ENCODE measurements at regions not wholly inside any gene's neighbourhood (a gene's known extent, or its start where the extent isn't known, plus 50 kb on each side); places are given as distances from the start of the nearest gene placed in this dataset.

DNA sequence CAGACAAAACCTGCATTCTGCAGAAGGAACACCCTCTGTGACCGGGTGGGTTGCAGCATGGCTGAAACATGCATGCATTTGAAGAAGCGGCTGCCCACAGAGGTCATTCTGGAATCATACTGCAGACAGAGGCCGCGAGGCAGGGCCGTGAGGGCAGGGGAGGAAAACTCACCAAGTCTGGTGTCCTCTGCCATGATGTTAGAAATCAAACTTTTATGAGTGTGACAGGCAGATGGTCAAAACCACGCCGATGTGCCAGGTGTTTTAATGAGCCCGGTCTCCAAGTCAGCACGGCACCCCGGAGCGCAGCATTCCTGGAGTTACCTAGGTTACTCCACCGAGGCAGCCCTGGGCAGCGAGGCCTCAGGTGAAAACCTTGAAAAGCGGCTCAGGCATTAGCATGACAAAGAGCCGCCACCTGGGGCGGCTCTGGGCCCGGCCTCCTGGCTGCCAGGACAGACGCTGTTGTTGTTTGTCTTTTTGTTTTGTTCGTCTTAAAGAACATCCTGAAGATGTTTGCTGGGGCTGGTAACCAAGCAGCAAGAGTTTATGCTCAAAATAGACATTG lies 255.6 kb downstream of the ERMARD start:
- peak; percentile 98 for DNase-seq (ENCODE audit: low spot score)
- peaks cover 44% of the 10 kb centered on the region for H3K9me3 Mint-ChIP-seq
- H3K36me3 Mint-ChIP-seq (ENCODE audit: low read depth) = peaks cover 42% of the 10 kb centered on the region
- H3K79me2 ChIP-seq (replicated peaks; ENCODE audit: insufficient read depth) = no peaks in the 10 kb centered on the region
- H2AFZ ChIP-seq = peak overlapping the region; percentile 6; the same call in 1 of the 2 replicates
- ATAC-seq = peak; percentile 90
- H3K9me2 ChIP-seq (ENCODE audit: insufficient read depth) = peaks cover 8% of the 10 kb centered on the region; the same call in 1 of the 2 replicates
- H3K27ac Mint-ChIP-seq = peak overlapping the region; percentile 35; the same call in 1 of the 2 replicates
- peaks cover 46% of the 10 kb centered on the region for H3K4me1 Mint-ChIP-seq
- H3K4me2 ChIP-seq = peak overlapping the region; percentile 76
- peak overlapping the region; percentile 44 for H3K4me3 ChIP-seq
- H3K4me3 Mint-ChIP-seq = peak overlapping the region; percentile 52
- no peaks in the 10 kb centered on the region for H4K20me1 ChIP-seq (replicated peaks; ENCODE audit: insufficient read depth)
- H3K4me1 ChIP-seq (ENCODE audit: insufficient read depth) = peaks cover 25% of the 10 kb centered on the region
- H3F3A ChIP-seq (replicated peaks; ENCODE audit: low read depth) = peaks cover 3% of the 10 kb centered on the region
- H3K27me3 ChIP-seq (ENCODE audit: insufficient read depth) = 0 out of 2 replicates have a peak, but pooled peaks cover 12% of the 10 kb centered on the region
- TF ChIP-seq ZNF331 (CRISPR knock-in tag; IDR thresholded peaks at IDR 0.05; ENCODE audit: low read depth) (no peak), CREB1 (CRISPR knock-in tag; IDR thresholded peaks at IDR 0.05; ENCODE audit: low read depth) (0 out of 2 replicates have a peak, but pooled peaks have one; percentile 21), JUNB (IDR thresholded peaks at IDR 0.05; ENCODE audit: unreplicated experiment) (no peak)
- TF ChIP-seq, protein P1, sequence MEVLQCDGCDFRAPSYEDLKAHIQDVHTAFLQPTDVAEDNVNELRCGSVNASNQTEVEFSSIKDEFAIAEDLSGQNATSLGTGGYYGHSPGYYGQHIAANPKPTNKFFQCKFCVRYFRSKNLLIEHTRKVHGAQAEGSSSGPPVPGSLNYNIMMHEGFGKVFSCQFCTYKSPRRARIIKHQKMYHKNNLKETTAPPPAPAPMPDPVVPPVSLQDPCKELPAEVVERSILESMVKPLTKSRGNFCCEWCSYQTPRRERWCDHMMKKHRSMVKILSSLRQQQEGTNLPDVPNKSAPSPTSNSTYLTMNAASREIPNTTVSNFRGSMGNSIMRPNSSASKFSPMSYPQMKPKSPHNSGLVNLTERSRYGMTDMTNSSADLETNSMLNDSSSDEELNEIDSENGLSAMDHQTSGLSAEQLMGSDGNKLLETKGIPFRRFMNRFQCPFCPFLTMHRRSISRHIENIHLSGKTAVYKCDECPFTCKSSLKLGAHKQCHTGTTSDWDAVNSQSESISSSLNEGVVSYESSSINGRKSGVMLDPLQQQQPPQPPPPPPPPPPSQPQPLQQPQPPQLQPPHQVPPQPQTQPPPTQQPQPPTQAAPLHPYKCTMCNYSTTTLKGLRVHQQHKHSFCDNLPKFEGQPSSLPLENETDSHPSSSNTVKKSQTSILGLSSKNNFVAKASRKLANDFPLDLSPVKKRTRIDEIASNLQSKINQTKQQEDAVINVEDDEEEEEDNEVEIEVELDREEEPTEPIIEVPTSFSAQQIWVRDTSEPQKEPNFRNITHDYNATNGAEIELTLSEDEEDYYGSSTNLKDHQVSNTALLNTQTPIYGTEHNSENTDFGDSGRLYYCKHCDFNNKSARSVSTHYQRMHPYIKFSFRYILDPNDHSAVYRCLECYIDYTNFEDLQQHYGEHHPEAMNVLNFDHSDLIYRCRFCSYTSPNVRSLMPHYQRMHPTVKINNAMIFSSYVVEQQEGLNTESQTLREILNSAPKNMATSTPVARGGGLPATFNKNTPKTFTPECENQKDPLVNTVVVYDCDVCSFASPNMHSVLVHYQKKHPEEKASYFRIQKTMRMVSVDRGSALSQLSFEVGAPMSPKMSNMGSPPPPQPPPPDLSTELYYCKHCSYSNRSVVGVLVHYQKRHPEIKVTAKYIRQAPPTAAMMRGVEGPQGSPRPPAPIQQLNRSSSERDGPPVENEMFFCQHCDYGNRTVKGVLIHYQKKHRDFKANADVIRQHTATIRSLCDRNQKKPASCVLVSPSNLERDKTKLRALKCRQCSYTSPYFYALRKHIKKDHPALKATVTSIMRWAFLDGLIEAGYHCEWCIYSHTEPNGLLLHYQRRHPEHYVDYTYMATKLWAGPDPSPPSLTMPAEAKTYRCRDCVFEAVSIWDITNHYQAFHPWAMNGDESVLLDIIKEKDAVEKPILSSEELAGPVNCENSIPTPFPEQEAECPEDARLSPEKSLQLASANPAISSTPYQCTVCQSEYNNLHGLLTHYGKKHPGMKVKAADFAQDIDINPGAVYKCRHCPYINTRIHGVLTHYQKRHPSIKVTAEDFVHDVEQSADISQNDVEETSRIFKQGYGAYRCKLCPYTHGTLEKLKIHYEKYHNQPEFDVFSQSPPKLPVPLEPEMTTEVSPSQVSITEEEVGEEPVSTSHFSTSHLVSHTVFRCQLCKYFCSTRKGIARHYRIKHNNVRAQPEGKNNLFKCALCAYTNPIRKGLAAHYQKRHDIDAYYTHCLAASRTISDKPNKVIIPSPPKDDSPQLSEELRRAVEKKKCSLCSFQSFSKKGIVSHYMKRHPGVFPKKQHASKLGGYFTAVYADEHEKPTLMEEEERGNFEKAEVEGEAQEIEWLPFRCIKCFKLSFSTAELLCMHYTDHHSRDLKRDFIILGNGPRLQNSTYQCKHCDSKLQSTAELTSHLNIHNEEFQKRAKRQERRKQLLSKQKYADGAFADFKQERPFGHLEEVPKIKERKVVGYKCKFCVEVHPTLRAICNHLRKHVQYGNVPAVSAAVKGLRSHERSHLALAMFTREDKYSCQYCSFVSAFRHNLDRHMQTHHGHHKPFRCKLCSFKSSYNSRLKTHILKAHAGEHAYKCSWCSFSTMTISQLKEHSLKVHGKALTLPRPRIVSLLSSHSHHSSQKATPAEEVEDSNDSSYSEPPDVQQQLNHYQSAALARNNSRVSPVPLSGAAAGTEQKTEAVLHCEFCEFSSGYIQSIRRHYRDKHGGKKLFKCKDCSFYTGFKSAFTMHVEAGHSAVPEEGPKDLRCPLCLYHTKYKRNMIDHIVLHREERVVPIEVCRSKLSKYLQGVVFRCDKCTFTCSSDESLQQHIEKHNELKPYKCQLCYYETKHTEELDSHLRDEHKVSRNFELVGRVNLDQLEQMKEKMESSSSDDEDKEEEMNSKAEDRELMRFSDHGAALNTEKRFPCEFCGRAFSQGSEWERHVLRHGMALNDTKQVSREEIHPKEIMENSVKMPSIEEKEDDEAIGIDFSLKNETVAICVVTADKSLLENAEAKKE (CRISPR knock-in tag; IDR thresholded peaks at IDR 0.05) = peak; percentile 53; the same call in 1 of the 2 replicates
- peaks cover 20% of the 10 kb centered on the region for H3K27me3 Mint-ChIP-seq (ENCODE audit: insufficient read depth, low read depth, poor library complexity)
- peaks cover 18% of the 10 kb centered on the region; the same call in 1 of the 2 replicates for H3K36me3 ChIP-seq (ENCODE audit: insufficient read depth)
- peak overlapping the region; percentile 93 for H3K27ac ChIP-seq (ENCODE audit: low read depth)

All from GM23338 (cell line).